Right cardiac atrium (tissue), 5 donors: ENCODE measurements at regions not wholly inside any gene's neighbourhood (a gene's known extent, or its start where the extent isn't known, plus 50 kb on each side); places are given as distances from the start of the nearest gene placed in this dataset.

Experiments
- ATAC-seq, 2 donors: fragments of 200-7000 bp; cut with Tn5 transposase; one replicate each; pipeline versions ENCODE4 v1.8.0 to v1.9.1; 2020; ENCODE audit warnings: moderate library complexity in 2 of 2, mild to moderate bottlenecking in 1 of 2
- DNase-seq, 3 donors: peaks; one replicate each; pipeline ENCODE4 v3.0.0-alpha.2; 2020
- H3K27ac ChIP-seq: one replicate; pipeline ENCODE4 v1.5.1; 2013; ENCODE audit warnings: mild to moderate bottlenecking, low read length, control low read depth, moderate library complexity
- H3K27me3 ChIP-seq: one replicate; pipeline ENCODE4 v1.6.1; 2013; ENCODE audit not compliant: control insufficient read depth, insufficient read depth
- H3K4me1 ChIP-seq: one replicate; pipeline ENCODE4 v1.6.1; 2013; ENCODE audit warnings: low read length; ENCODE audit not compliant: control insufficient read depth, insufficient read depth
- H3K4me3 ChIP-seq: one replicate; pipeline ENCODE4 v1.5.1; 2013; ENCODE audit warnings: low read length, control low read depth
- H3K9me3 ChIP-seq: one replicate; pipeline ENCODE4 v1.6.1; 2013; ENCODE audit warnings: low read length; ENCODE audit not compliant: control insufficient read depth
- WGBS: extraction: QIAGEN DNeasy Blood & Tissue Kit; methylation state at CpG from one replicate; pipeline ENCODE4 v1.1.7; 2013; 5-methylcytosine and 5-hydroxymethylcytosine counted together
- intact Hi-C, 4 donors: fragments of 100-400 bp; cut with DNase I; formaldehyde crosslinking; loops; one replicate each; pipeline versions ENCODE4 v1.11.0 to v1.14.0; 2022 to 2023
- donor health status: healthy with polysubstance abuse.
- donor health status: DM: no; HTN: yes; CAD: no.
- donor health status: DM: no; HTN: no; CAD: no.
- donor health status: DM: no; HTN: yes; CAD: no; lungs with severe emphysema.
- donor health status: DM: yes; HTN: yes; CAD: no.

- H3K27ac ChIP-seq = no peak overlapping the region
- H3K4me3 ChIP-seq = no peak overlapping the region
- H3K4me1 ChIP-seq = no peaks in the 10 kb centered on the region
- ATAC-seq (peak; percentile 45 to 59), DNase-seq (peak in 1 of 3 donors; percentile 53)
- intact Hi-C loops = no loop called here
- H3K27me3 ChIP-seq = no peaks in the 10 kb centered on the region
- WGBS = 79% methylated on average over 8 of the region's 8 CpGs
- no peaks in the 10 kb centered on the region for H3K9me3 ChIP-seq
These were observed 684.4 kb upstream of the SALL3 start for GRCh38 chr18:78295262-78295661.

- WGBS = 42% methylated on average over 13 of the region's 13 CpGs
- H3K9me3 ChIP-seq = no peaks in the 10 kb centered on the region
- no peaks in the 10 kb centered on the region for H3K4me1 ChIP-seq
- ATAC-seq (peak in 1 of 2 donors; percentile 10), DNase-seq (no peak)
- H3K27me3 ChIP-seq = no peaks in the 10 kb centered on the region
- intact Hi-C loops = no loop called here
- no peak overlapping the region for H3K27ac ChIP-seq
- H3K4me3 ChIP-seq = no peak overlapping the region
These were observed 683.5 kb upstream of the SALL3 start for GRCh38 chr18:78296166-78296565.

GRCh38 chr18:78297048-78297447, 682.6 kb upstream of the SALL3 start:
- Histone ChIP-seq H3K9me3 (no peaks in the 10 kb centered on the region), H3K4me1 (no peaks in the 10 kb centered on the region), H3K27ac (no peak overlapping the region), H3K27me3 (no peaks in the 10 kb centered on the region), H3K4me3 (no peak overlapping the region)
- DNase-seq (no peak), ATAC-seq (no peak)
- 88% methylated on average over 10 of the region's 10 CpGs for WGBS
- intact Hi-C loops = no loop called here

GRCh38 chr18:78303519-78304191, 676.0 kb upstream of the SALL3 start:
- no peak for ATAC-seq
- Histone ChIP-seq H3K9me3 (no peaks in the 10 kb centered on the region), H3K4me1 (no peaks in the 10 kb centered on the region), H3K4me3 (no peak overlapping the region), H3K27ac (no peak overlapping the region), H3K27me3 (no peaks in the 10 kb centered on the region)
- 55% methylated on average over 15 of the region's 15 CpGs for WGBS
- no peak for DNase-seq
- intact Hi-C loops = no loop called here

- 57% methylated on average over 25 of the region's 25 CpGs for WGBS
These were observed 675.1 kb upstream of the SALL3 start for GRCh38 chr18:78304192-78305164.

GRCh38 chr18:78305789-78306188, 673.8 kb upstream of the SALL3 start:
- no peaks in the 10 kb centered on the region for H3K27me3 ChIP-seq
- DNase-seq = no peak
- no peak overlapping the region for H3K27ac ChIP-seq
- WGBS = 80% methylated on average over 6 of the region's 6 CpGs
- intact Hi-C loops = no loop called here
- H3K4me1 ChIP-seq = no peaks in the 10 kb centered on the region
- no peaks in the 10 kb centered on the region for H3K9me3 ChIP-seq
- no peak for ATAC-seq
- H3K4me3 ChIP-seq = no peak overlapping the region

More at GRCh38 chr18:78304192-78305164, 675.1 kb upstream of the SALL3 start:
- no peak overlapping the region for H3K4me3 ChIP-seq
- no peaks in the 10 kb centered on the region for H3K4me1 ChIP-seq
- no peaks in the 10 kb centered on the region for H3K9me3 ChIP-seq
- H3K27ac ChIP-seq = no peak overlapping the region
- DNase-seq (no peak), ATAC-seq (peak in 1 of 2 donors; percentile 62)
- H3K27me3 ChIP-seq = no peaks in the 10 kb centered on the region
- intact Hi-C loops = no loop called here

GRCh38 chr18:78309307-78309706, 670.3 kb upstream of the SALL3 start:
- ATAC-seq (no peak), DNase-seq (no peak)
- no peak overlapping the region for H3K27ac ChIP-seq
- intact Hi-C loops = no loop called here
- no peak overlapping the region for H3K4me3 ChIP-seq
- WGBS = 74% methylated on average over 42 of the region's 42 CpGs
- no peaks in the 10 kb centered on the region for H3K27me3 ChIP-seq
- no peaks in the 10 kb centered on the region for H3K9me3 ChIP-seq
- no peaks in the 10 kb centered on the region for H3K4me1 ChIP-seq

- H3K9me3 ChIP-seq = no peaks in the 10 kb centered on the region
- no peaks in the 10 kb centered on the region for H3K4me1 ChIP-seq
- H3K4me3 ChIP-seq = no peak overlapping the region
- WGBS = 36% methylated on average over 8 of the region's 8 CpGs
- no peak for ATAC-seq
- intact Hi-C loops = no loop called here
- peak in 1 of 3 donors; percentile 64 for DNase-seq
- H3K27me3 ChIP-seq = no peaks in the 10 kb centered on the region
- H3K27ac ChIP-seq = no peak overlapping the region
These were observed 669.7 kb upstream of the SALL3 start for GRCh38 chr18:78309924-78310323.

GRCh38 chr18:78319264-78319663, 660.4 kb upstream of the SALL3 start:
- Histone ChIP-seq H3K4me3 (no peak overlapping the region), H3K27ac (no peak overlapping the region), H3K27me3 (no peaks in the 10 kb centered on the region), H3K9me3 (no peaks in the 10 kb centered on the region), H3K4me1 (no peaks in the 10 kb centered on the region)
- 89% methylated on average over 15 of the region's 15 CpGs for WGBS
- no peak for ATAC-seq
- intact Hi-C loops = no loop called here
- DNase-seq = no peak

- intact Hi-C loops = no loop called here
- no peaks in the 10 kb centered on the region for H3K9me3 ChIP-seq
- no peak overlapping the region for H3K4me3 ChIP-seq
- ATAC-seq (no peak), DNase-seq (no peak)
- H3K4me1 ChIP-seq = no peaks in the 10 kb centered on the region
- no peak overlapping the region for H3K27ac ChIP-seq
- 76% methylated on average over 10 of the region's 10 CpGs for WGBS
- H3K27me3 ChIP-seq = no peaks in the 10 kb centered on the region
These were observed 659.7 kb upstream of the SALL3 start for GRCh38 chr18:78319961-78320360.

GRCh38 chr18:78321402-78321801, 658.2 kb upstream of the SALL3 start:
- Histone ChIP-seq H3K27ac (no peak overlapping the region), H3K9me3 (no peaks in the 10 kb centered on the region), H3K4me3 (no peak overlapping the region), H3K4me1 (no peaks in the 10 kb centered on the region), H3K27me3 (no peaks in the 10 kb centered on the region)
- DNase-seq = no peak
- WGBS = 79% methylated on average over 6 of the region's 6 CpGs
- intact Hi-C loops = no loop called here
- no peak for ATAC-seq
